Osteoblast (primary cell): ENCODE measurements at regions not wholly inside any gene's neighbourhood (a gene's known extent, or its start where the extent isn't known, plus 50 kb on each side); places are given as distances from the start of the nearest gene placed in this dataset.

Experiments
- DNase-seq: peaks from one replicate; pipeline ENCODE4 v3.0.0; 2011; ENCODE audit warnings: low spot score, mixed read lengths; ENCODE audit not compliant: insufficient read length; ENCODE audit errors: missing footprints
- H2AFZ ChIP-seq: 2 replicates; pipeline ENCODE4 v1.6.0; 2011; ENCODE audit warnings: mild to moderate bottlenecking, low read length
- H3K27ac ChIP-seq: 2 replicates; pipeline ENCODE4 v1.5.1; 2011; ENCODE audit warnings: mild to moderate bottlenecking, low read depth, low read length, moderate library complexity
- H3K27me3 ChIP-seq: 2 replicates; pipeline ENCODE4 v1.6.0; 2012; ENCODE audit warnings: mild to moderate bottlenecking, control low read depth, inconsistent platforms, low read length, moderate library complexity; ENCODE audit not compliant: insufficient read depth
- H3K36me3 ChIP-seq: 2 replicates; pipeline ENCODE4 v1.5.1; 2011; ENCODE audit warnings: mild to moderate bottlenecking, low read length, control low read depth, moderate library complexity; ENCODE audit not compliant: insufficient read depth
- H3K4me1 ChIP-seq: 2 replicates; pipeline ENCODE4 v1.5.1; 2011; ENCODE audit warnings: mild to moderate bottlenecking, low read length, control low read depth, moderate library complexity; ENCODE audit not compliant: insufficient read depth
- H3K4me2 ChIP-seq: 2 replicates; pipeline ENCODE4 v1.6.0; 2011; ENCODE audit warnings: mild to moderate bottlenecking, low read length; ENCODE audit not compliant: insufficient read depth
- H3K4me3 ChIP-seq: fragments of 200-600 bp; sonication (generic); 3 replicates; pipeline ENCODE4 v1.5.1; 2012; ENCODE audit warnings: mild to moderate bottlenecking, low read length, inconsistent platforms; ENCODE audit not compliant: insufficient read depth
- H3K79me2 ChIP-seq: 2 replicates; pipeline ENCODE4 v1.6.0; 2012; ENCODE audit warnings: mild to moderate bottlenecking, low read length, control low read depth, inconsistent platforms; ENCODE audit not compliant: insufficient read depth
- H3K9me3 ChIP-seq: 2 replicates; pipeline ENCODE4 v1.5.1; 2011; ENCODE audit warnings: low read depth, low read length, control low read depth
- H4K20me1 ChIP-seq: 2 replicates; pipeline ENCODE4 v1.6.0; 2012; ENCODE audit warnings: mild to moderate bottlenecking, low read length, control low read depth; ENCODE audit not compliant: insufficient read depth
- TF ChIP-seq, protein P1 (sequence below): IDR thresholded peaks from 2 replicates; pipeline ENCODE4 v1.5.1; 2011; ENCODE audit warnings: mild to moderate bottlenecking, low read depth, low read length, moderate library complexity; ENCODE audit errors: extremely low read depth

GRCh38 chr11:90722552-90723190, 499.8 kb upstream of the CHORDC1 start:
- no peak overlapping the region for H3K4me3 ChIP-seq
- H3K4me2 ChIP-seq = no peak overlapping the region
- H3K27me3 ChIP-seq = no peaks in the 10 kb centered on the region
- TF ChIP-seq, protein P1, sequence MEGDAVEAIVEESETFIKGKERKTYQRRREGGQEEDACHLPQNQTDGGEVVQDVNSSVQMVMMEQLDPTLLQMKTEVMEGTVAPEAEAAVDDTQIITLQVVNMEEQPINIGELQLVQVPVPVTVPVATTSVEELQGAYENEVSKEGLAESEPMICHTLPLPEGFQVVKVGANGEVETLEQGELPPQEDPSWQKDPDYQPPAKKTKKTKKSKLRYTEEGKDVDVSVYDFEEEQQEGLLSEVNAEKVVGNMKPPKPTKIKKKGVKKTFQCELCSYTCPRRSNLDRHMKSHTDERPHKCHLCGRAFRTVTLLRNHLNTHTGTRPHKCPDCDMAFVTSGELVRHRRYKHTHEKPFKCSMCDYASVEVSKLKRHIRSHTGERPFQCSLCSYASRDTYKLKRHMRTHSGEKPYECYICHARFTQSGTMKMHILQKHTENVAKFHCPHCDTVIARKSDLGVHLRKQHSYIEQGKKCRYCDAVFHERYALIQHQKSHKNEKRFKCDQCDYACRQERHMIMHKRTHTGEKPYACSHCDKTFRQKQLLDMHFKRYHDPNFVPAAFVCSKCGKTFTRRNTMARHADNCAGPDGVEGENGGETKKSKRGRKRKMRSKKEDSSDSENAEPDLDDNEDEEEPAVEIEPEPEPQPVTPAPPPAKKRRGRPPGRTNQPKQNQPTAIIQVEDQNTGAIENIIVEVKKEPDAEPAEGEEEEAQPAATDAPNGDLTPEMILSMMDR = no peak
- no peaks in the 10 kb centered on the region for H3K4me1 ChIP-seq
- no peaks in the 10 kb centered on the region for H3K79me2 ChIP-seq
- no peaks in the 10 kb centered on the region for H4K20me1 ChIP-seq
- DNase-seq = no peak
- H3K9me3 ChIP-seq = peaks cover under 1% of the 10 kb centered on the region
- H2AFZ ChIP-seq = no peak overlapping the region
- H3K36me3 ChIP-seq = no peaks in the 10 kb centered on the region
- H3K27ac ChIP-seq = no peak overlapping the region

DNA sequence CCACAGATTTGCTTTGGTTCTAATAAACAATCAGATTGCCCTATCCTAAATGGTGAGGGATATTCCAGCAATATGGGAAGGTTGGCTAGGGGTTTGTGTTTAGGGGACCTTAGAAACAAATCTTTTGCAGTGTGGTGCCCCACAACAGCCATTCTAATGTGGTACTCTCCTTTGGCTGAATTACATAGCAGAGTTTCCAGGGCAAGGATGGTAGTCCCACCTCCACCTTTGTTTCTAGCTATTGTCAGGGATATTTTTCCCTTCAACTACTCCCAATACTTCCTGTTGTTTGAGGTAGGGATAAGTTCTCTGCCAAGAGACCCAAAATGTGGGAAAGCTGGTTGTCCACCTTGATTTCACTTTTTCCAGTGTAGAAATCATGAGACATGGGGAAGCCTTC, 494.7 kb upstream of the CHORDC1 start:
- no peaks in the 10 kb centered on the region for H3K36me3 ChIP-seq
- H3K4me2 ChIP-seq = no peak overlapping the region

GRCh38 chr11:90705661-90706060, 482.8 kb upstream of the CHORDC1 start:
- Histone ChIP-seq H3K4me3 (no peak overlapping the region), H3K9me3 (peaks cover 2% of the 10 kb centered on the region), H3K4me1 (no peaks in the 10 kb centered on the region), H3K79me2 (no peaks in the 10 kb centered on the region), H3K27me3 (no peaks in the 10 kb centered on the region), H3K27ac (no peak overlapping the region), H3K36me3 (no peaks in the 10 kb centered on the region), H4K20me1 (no peaks in the 10 kb centered on the region), H3K4me2 (no peak overlapping the region), H2AFZ (no peak overlapping the region)
- TF ChIP-seq, protein P1 = no peak
- DNase-seq = no peak

More for the DNA sequence above, 494.7 kb upstream of the CHORDC1 start:
- no peak for DNase-seq
- Histone ChIP-seq H4K20me1 (no peaks in the 10 kb centered on the region), H3K27ac (no peak overlapping the region), H3K79me2 (no peaks in the 10 kb centered on the region), H3K4me3 (no peak overlapping the region), H2AFZ (no peak overlapping the region), H3K4me1 (no peaks in the 10 kb centered on the region), H3K27me3 (no peaks in the 10 kb centered on the region), H3K9me3 (peaks cover 3% of the 10 kb centered on the region)
- TF ChIP-seq, protein P1 = no peak

DNA sequence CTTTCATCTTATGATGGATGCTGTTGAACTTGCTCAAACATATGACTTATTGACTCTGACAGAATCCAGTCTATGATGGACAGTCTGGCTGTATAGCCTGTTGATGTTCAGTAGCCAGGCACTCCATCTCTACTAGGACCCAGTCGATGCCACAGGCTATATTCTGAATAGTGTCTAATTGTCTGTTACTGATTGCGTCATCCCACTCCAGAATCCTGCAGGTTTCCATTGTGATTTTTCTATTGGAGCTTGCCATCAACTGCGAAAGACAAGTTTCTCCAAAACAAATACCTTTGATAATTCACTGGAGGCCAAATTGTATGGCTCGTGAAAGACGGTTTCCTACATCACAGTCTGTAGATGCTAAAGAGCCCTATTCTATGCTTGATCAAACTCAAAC, 481.7 kb upstream of the CHORDC1 start:
- Histone ChIP-seq H3K27me3 (no peaks in the 10 kb centered on the region), H3K36me3 (no peaks in the 10 kb centered on the region), H4K20me1 (no peaks in the 10 kb centered on the region), H3K79me2 (no peaks in the 10 kb centered on the region), H3K9me3 (peaks cover 2% of the 10 kb centered on the region), H3K4me3 (no peak overlapping the region), H3K4me1 (no peaks in the 10 kb centered on the region), H3K27ac (no peak overlapping the region), H2AFZ (no peak overlapping the region), H3K4me2 (no peak overlapping the region)
- DNase-seq = no peak
- TF ChIP-seq, protein P1 = no peak
